SK-N-SH (cell line): ENCODE measurements at regions not wholly inside any gene's neighbourhood (a gene's known extent, or its start where the extent isn't known, plus 50 kb on each side); places are given as distances from the start of the nearest gene placed in this dataset.
A peak's percentile ranks its signal among the peaks of the same experiment; 100 is the strongest.

Experiments
- CTCF ChIA-PET: fragments of 300-600, 350-600 bp; formaldehyde crosslinking; extraction: SDS; loops from one replicate; lab custom pipeline; 2021; lab: Yijun Ruan, JAX
- POLR2A ChIA-PET: fragments of 350-600 bp; sonication (Branson Sonifier 250); formaldehyde crosslinking; extraction: SDS; loops from one replicate; lab custom pipeline; 2020; ENCODE audit warnings: antibody characterized with exemption, inconsistent platforms; lab: Yijun Ruan, JAX
- DNase-seq: peaks from one replicate; pipeline ENCODE4 v3.0.0; 2012
- H2AFZ ChIP-seq: fragments of 200-600 bp; sonication (generic); 2 replicates; pipeline ENCODE4 v1.8.1; 2016; ENCODE audit warnings: antibody characterized with exemption, mild to moderate bottlenecking, low read depth
- H3F3A ChIP-seq: fragments of 200-600 bp; sonication (generic); replicated peaks from 2 replicates; pipeline ENCODE3; 2016; ENCODE audit warnings: antibody characterized with exemption, mild to moderate bottlenecking; ENCODE audit not compliant: insufficient read depth
- H3K27ac ChIP-seq, 2 experiments: fragments of 200-500 bp in 1 of 2; fragments of 200-600 bp in 1 of 2; sonication (Bioruptor generic) in 1 of 2; sonication (generic), shearing (Covaris generic) in 1 of 2; 2 replicates each; pipeline versions ENCODE4 v1.5.1 to v1.6.1; 2014 to 2016; ENCODE audit warnings: low read depth in 2 of 2, inconsistent platforms in 1 of 2, low read length in 1 of 2, mild to moderate bottlenecking in 1 of 2, mixed read lengths in 1 of 2
- H3K27me3 ChIP-seq: fragments of 200-600 bp; sonication (generic), shearing (Covaris generic); 2 replicates; pipeline ENCODE4 v1.6.1; 2016; ENCODE audit warnings: mixed run types; ENCODE audit not compliant: insufficient read depth
- H3K36me3 ChIP-seq, 2 experiments: fragments of 200-500 bp in 1 of 2; fragments of 200-600 bp in 1 of 2; sonication (Bioruptor generic) in 1 of 2; sonication (generic) in 1 of 2; replicated peaks in 1 of 2; 2 replicates each; pipeline versions ENCODE3 to v1.5.1; 2014 to 2016; ENCODE audit warnings: low read length in 1 of 2, mild to moderate bottlenecking in 1 of 2; ENCODE audit not compliant: insufficient read depth in 2 of 2, control insufficient read depth in 1 of 2
- H3K4me1 ChIP-seq, 2 experiments: fragments of 200-500 bp in 1 of 2; fragments of 200-600 bp in 1 of 2; sonication (Bioruptor generic) in 1 of 2; sonication (generic), shearing (Covaris generic) in 1 of 2; 2 replicates each; pipeline versions ENCODE4 v1.5.1 to v1.6.1; 2014 to 2016; ENCODE audit warnings: low read depth in 1 of 2, low read length in 1 of 2, mixed run types in 1 of 2; ENCODE audit not compliant: insufficient read depth in 2 of 2, control insufficient read depth in 1 of 2
- H3K4me2 ChIP-seq: fragments of 200-600 bp; sonication (generic), shearing (Covaris generic); 2 replicates; pipeline ENCODE4 v1.6.1; 2017; ENCODE audit warnings: mixed run types
- H3K4me3 ChIP-seq, 2 experiments: fragments of 200-500 bp in 1 of 2; fragments of 200-600 bp in 1 of 2; sonication (Bioruptor generic) in 1 of 2; sonication (generic), shearing (Covaris generic) in 1 of 2; 2 replicates each; pipeline versions ENCODE4 v1.5.1 to v1.8.1; 2014 to 2016; ENCODE audit warnings: low read depth in 2 of 2, inconsistent platforms in 1 of 2, low read length in 1 of 2, mild to moderate bottlenecking in 1 of 2, mixed read lengths in 1 of 2, moderate library complexity in 1 of 2
- H3K79me2 ChIP-seq: fragments of 200-600 bp; sonication (generic); 2 replicates; pipeline ENCODE4 v1.8.1; 2017; ENCODE audit warnings: mild to moderate bottlenecking; ENCODE audit not compliant: insufficient read depth
- H3K9ac ChIP-seq: fragments of 200-600 bp; sonication (generic); 2 replicates; pipeline ENCODE4 v1.6.1; 2017; ENCODE audit warnings: mixed run types
- H3K9me2 ChIP-seq: fragments of 200-600 bp; sonication (generic); 2 replicates; pipeline ENCODE4 v1.6.1; 2017; ENCODE audit warnings: mixed run types
- H3K9me3 ChIP-seq: fragments of 200-600 bp; sonication (generic); 2 replicates; pipeline ENCODE4 v1.6.1; 2017; ENCODE audit warnings: mixed run types, mild to moderate bottlenecking, moderate library complexity
- H4K20me1 ChIP-seq: fragments of 200-600 bp; sonication (generic); 2 replicates; pipeline ENCODE4 v1.6.1; 2017; ENCODE audit warnings: mild to moderate bottlenecking, mixed run types; ENCODE audit not compliant: insufficient read depth
- ELF1 ChIP-seq: IDR thresholded peaks from 2 replicates; pipeline ENCODE4 v1.4.0; 2012
- EP300 ChIP-seq, 2 experiments: IDR thresholded peaks; 2 replicates each; pipeline versions ENCODE4 v1.4.0 to v1.6.1; 2012; ENCODE audit warnings: borderline replicate concordance in 1 of 2, low read depth in 1 of 2, low read length in 1 of 2
- FOSL2 ChIP-seq: IDR thresholded peaks from 2 replicates; pipeline ENCODE4 v1.4.0; 2012; ENCODE audit warnings: low read depth, mild to moderate bottlenecking, moderate library complexity, borderline replicate concordance
- GABPA ChIP-seq: IDR thresholded peaks from 2 replicates; pipeline ENCODE4 v1.4.0; 2012; ENCODE audit warnings: low read depth, mild to moderate bottlenecking
- GATA2 ChIP-seq: sonication (generic); formaldehyde crosslinking; IDR thresholded peaks from 2 replicates; pipeline ENCODE4 v1.5.0; 2020; ENCODE audit warnings: mild to moderate bottlenecking, missing genetic modification reagents
- JUND ChIP-seq: IDR thresholded peaks from 2 replicates; pipeline ENCODE4 v1.4.0; 2012
- MEF2A ChIP-seq: IDR thresholded peaks from 2 replicates; pipeline ENCODE4 v1.4.0; 2012; ENCODE audit warnings: low read depth, borderline replicate concordance
- MXI1 ChIP-seq: IDR thresholded peaks from 2 replicates; pipeline ENCODE4 v1.6.1; 2012; ENCODE audit warnings: mild to moderate bottlenecking, low read depth, low read length, improper control_type of control experiment
- NFIC ChIP-seq: IDR thresholded peaks from 2 replicates; pipeline ENCODE4 v1.4.0; 2012; ENCODE audit warnings: borderline replicate concordance
- NRF1 ChIP-seq: IDR thresholded peaks from 2 replicates; pipeline ENCODE4 v1.6.1; 2012; ENCODE audit warnings: low read depth, mild to moderate bottlenecking, low read length
- POLR2AphosphoS5 ChIP-seq: IDR thresholded peaks from 2 replicates; pipeline ENCODE4 v1.6.1; 2012; ENCODE audit warnings: low read depth, low read length
- RFX5 ChIP-seq: IDR thresholded peaks from 2 replicates; pipeline ENCODE4 v1.6.1; 2012; ENCODE audit warnings: mild to moderate bottlenecking, improper control_type of control experiment, low read length
- SIN3A ChIP-seq: IDR thresholded peaks from 2 replicates; pipeline ENCODE4 v1.6.1; 2012; ENCODE audit warnings: low read depth, mild to moderate bottlenecking, low read length, moderate library complexity, borderline replicate concordance
- SMC3 ChIP-seq: IDR thresholded peaks from 2 replicates; pipeline ENCODE4 v1.6.1; 2012; ENCODE audit warnings: low read depth, low read length, improper control_type of control experiment
- TCF12 ChIP-seq: IDR thresholded peaks from 2 replicates; pipeline ENCODE4 v1.4.0; 2012
- TEAD4 ChIP-seq: IDR thresholded peaks from 2 replicates; pipeline ENCODE4 v1.4.0; 2012; ENCODE audit warnings: mild to moderate bottlenecking, borderline replicate concordance; ENCODE audit not compliant: insufficient read depth
- WGBS: methylation state at CpG from one replicate; pipeline ENCODE4 v1.1.6; 2017; ENCODE audit warnings: low lambda C conversion rate; 5-methylcytosine and 5-hydroxymethylcytosine counted together
- TF ChIP-seq, protein P1 (sequence below): IDR thresholded peaks from 2 replicates; pipeline ENCODE4 v1.4.0; 2012; ENCODE audit warnings: low read depth
- TF ChIP-seq, protein P2 (sequence below): IDR thresholded peaks from 2 replicates; pipeline ENCODE4 v1.4.0; 2012; ENCODE audit warnings: low read depth, borderline replicate concordance
- TF ChIP-seq, protein P3 (sequence below): IDR thresholded peaks from 2 replicates; pipeline ENCODE4; 2012
- TF ChIP-seq, protein P4 (sequence below): IDR thresholded peaks from 2 replicates; pipeline ENCODE4 v1.4.0; 2012; ENCODE audit warnings: low read depth, borderline replicate concordance
- TF ChIP-seq, protein P5 (sequence below): fragments of 200-600 bp; sonication (generic); IDR thresholded peaks from 2 replicates; pipeline ENCODE4 v1.6.1; 2017; ENCODE audit warnings: antibody characterized with exemption, mild to moderate bottlenecking, moderate library complexity

DNA sequence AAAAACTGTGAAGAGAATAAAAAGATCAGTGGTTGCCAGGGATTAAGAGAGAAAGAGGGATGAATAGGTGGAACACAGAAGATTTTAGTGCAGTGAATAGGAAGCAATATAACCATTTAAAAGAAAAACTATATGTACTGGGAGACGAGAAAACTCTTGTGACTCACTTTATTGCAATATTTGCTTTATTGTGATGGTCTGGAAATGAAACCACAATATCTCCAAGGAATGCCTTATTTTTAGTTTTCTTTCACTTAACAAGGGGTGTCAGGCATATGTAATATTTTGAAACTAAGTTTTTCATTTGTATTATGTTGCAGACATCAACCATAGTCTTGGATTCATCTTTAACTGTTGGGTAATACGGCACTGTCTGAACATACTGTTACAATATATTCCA, 1308.2 kb downstream of the PCDH9 start:
- 83% methylated on average over 2 of the region's 2 CpGs for WGBS
- POLR2A ChIA-PET, result no interaction called here

DNA sequence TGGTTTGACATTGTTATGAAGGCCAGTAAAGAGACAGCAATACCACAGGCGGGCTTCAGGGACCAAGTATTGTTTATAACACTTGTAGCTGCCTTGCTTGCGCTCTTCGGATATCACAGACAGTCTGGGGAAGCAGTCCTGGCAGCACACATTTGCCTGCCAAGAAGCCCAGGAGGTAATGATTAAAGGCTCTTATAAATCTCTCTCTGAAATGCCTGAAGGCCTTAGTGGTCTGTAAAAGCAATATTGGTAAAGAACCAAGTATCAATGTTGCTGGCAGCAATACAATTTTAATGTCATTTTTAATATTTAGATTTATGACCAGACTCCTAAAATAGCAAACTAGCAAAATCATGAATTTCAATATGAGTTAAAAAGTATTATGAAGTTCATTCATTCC, 1312.4 kb downstream of the PCDH9 start:
- Histone ChIP-seq H4K20me1 (no peaks in the 10 kb centered on the region), H3K36me3 (no peaks in the 10 kb centered on the region), H3K4me1 (peaks cover 3 to 20% of the 10 kb centered on the region in 2 experiments; a peak in 3 of 4 replicates), H3K27me3 (no peaks in the 10 kb centered on the region), H3K79me2 (no peaks in the 10 kb centered on the region), H3K9me3 (no peaks in the 10 kb centered on the region), H3F3A (peaks cover 20% of the 10 kb centered on the region), H3K4me2 (no peak overlapping the region), H3K9ac (no peak overlapping the region), H3K4me3 (no peak overlapping the region), H3K9me2 (no peaks in the 10 kb centered on the region), H3K27ac (peak overlapping the region in 1 of 2 experiments; percentile 11; a peak in 1 of 4 replicates), H2AFZ (no peak overlapping the region)
- ChIA-PET POLR2A (no interaction called here), CTCF (interaction anchor here (0.9 kb wide), 1 partner anchor 63 kb away, joined by 3 read pairs; no protein-coding TSS in a partner anchor)
- 68% methylated on average over 3 of the region's 3 CpGs for WGBS
- TF ChIP-seq SMC3 (no peak), POLR2AphosphoS5 (no peak), MEF2A (no peak), FOSL2 (no peak), JUND (peak; percentile 11; the same call in 1 of the 2 replicates), NRF1 (no peak), NFIC (peak; percentile 69; the same call in 1 of the 2 replicates), TEAD4 (peak; percentile 29; the same call in 1 of the 2 replicates), RFX5 (no peak), TCF12 (peak; percentile 66), EP300 (IDR thresholded peaks at IDR 0.05; ENCODE audit: borderline replicate concordance in 1 of 2, low read depth in 1 of 2, low read length in 1 of 2) (peak; percentile 11 to 38; a peak in 1 of 4 replicates), SIN3A (no peak)
- TF ChIP-seq, protein P1, sequence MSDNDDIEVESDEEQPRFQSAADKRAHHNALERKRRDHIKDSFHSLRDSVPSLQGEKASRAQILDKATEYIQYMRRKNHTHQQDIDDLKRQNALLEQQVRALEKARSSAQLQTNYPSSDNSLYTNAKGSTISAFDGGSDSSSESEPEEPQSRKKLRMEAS, result no peak
- TF ChIP-seq, protein P2, sequence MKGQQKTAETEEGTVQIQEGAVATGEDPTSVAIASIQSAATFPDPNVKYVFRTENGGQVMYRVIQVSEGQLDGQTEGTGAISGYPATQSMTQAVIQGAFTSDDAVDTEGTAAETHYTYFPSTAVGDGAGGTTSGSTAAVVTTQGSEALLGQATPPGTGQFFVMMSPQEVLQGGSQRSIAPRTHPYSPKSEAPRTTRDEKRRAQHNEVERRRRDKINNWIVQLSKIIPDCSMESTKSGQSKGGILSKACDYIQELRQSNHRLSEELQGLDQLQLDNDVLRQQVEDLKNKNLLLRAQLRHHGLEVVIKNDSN, result no peak
- TF ChIP-seq, protein P3, sequence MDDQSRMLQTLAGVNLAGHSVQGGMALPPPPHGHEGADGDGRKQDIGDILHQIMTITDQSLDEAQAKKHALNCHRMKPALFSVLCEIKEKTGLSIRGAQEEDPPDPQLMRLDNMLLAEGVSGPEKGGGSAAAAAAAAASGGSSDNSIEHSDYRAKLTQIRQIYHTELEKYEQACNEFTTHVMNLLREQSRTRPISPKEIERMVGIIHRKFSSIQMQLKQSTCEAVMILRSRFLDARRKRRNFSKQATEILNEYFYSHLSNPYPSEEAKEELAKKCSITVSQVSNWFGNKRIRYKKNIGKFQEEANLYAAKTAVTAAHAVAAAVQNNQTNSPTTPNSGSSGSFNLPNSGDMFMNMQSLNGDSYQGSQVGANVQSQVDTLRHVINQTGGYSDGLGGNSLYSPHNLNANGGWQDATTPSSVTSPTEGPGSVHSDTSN, result peak; percentile 67
- no peak for DNase-seq

More for the DNA sequence above, 1308.2 kb downstream of the PCDH9 start:
- Histone ChIP-seq H3F3A (no peaks in the 10 kb centered on the region), H2AFZ (no peak overlapping the region), H3K36me3 (no peaks in the 10 kb centered on the region), H3K79me2 (no peaks in the 10 kb centered on the region), H3K9me2 (no peaks in the 10 kb centered on the region), H3K4me1 (peaks cover 0 to 3% of the 10 kb centered on the region in 2 experiments; a peak in 2 of 4 replicates), H3K9me3 (no peaks in the 10 kb centered on the region), H3K27me3 (no peaks in the 10 kb centered on the region), H3K4me3 (no peak overlapping the region), H3K27ac (no peak overlapping the region), H4K20me1 (no peaks in the 10 kb centered on the region), H3K4me2 (no peak overlapping the region), H3K9ac (no peak overlapping the region)
- TF ChIP-seq GABPA, result no peak
- TF ChIP-seq, protein P4, sequence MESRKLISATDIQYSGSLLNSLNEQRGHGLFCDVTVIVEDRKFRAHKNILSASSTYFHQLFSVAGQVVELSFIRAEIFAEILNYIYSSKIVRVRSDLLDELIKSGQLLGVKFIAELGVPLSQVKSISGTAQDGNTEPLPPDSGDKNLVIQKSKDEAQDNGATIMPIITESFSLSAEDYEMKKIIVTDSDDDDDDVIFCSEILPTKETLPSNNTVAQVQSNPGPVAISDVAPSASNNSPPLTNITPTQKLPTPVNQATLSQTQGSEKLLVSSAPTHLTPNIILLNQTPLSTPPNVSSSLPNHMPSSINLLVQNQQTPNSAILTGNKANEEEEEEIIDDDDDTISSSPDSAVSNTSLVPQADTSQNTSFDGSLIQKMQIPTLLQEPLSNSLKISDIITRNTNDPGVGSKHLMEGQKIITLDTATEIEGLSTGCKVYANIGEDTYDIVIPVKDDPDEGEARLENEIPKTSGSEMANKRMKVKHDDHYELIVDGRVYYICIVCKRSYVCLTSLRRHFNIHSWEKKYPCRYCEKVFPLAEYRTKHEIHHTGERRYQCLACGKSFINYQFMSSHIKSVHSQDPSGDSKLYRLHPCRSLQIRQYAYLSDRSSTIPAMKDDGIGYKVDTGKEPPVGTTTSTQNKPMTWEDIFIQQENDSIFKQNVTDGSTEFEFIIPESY, result no peak
- no peak for TF ChIP-seq GATA2 (CRISPR knock-in tag)
- TF ChIP-seq, protein P1, result no peak
- TF ChIP-seq MXI1, result no peak
- no peak for TF ChIP-seq ELF1
- TF ChIP-seq, protein P5, sequence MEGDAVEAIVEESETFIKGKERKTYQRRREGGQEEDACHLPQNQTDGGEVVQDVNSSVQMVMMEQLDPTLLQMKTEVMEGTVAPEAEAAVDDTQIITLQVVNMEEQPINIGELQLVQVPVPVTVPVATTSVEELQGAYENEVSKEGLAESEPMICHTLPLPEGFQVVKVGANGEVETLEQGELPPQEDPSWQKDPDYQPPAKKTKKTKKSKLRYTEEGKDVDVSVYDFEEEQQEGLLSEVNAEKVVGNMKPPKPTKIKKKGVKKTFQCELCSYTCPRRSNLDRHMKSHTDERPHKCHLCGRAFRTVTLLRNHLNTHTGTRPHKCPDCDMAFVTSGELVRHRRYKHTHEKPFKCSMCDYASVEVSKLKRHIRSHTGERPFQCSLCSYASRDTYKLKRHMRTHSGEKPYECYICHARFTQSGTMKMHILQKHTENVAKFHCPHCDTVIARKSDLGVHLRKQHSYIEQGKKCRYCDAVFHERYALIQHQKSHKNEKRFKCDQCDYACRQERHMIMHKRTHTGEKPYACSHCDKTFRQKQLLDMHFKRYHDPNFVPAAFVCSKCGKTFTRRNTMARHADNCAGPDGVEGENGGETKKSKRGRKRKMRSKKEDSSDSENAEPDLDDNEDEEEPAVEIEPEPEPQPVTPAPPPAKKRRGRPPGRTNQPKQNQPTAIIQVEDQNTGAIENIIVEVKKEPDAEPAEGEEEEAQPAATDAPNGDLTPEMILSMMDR, result no peak
- CTCF ChIA-PET, result no interaction called here
- DNase-seq, result no peak
